Stimulated activated CD4-positive, alpha-beta T cell treated with anti-CD3 and anti-CD28 coated beads, Interleukin-2, amount 100 ng/mL, for 24 hours (primary cell): ENCODE measurements at regions not wholly inside any gene's neighbourhood (a gene's known extent, or its start where the extent isn't known, plus 50 kb on each side); places are given as distances from the start of the nearest gene placed in this dataset.

Experiments
- DNase-seq, 2 donors: peaks; one replicate each; pipeline ENCODE4 v3.0.0-alpha.2; 2020

DNA sequence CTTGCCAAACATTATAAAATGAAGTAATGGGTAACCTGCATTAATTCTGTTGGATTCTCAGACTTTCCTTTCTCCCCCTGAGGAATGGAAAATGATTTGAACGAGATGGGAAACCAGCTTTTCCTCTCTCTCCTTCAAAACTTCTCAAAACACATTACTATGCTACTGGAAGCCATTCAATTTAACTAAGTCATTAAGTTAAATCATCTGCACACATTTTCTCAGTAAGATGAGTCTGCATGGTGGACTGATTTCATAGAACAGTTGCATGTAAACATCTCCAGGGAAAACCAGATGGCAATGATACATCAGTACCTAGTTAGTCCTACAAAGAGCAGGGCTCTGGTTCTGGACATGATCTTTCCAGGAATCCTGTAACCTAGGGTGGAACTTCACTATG, 59.9 kb downstream of the BMP4 start:
- DNase-seq = no peak

DNA sequence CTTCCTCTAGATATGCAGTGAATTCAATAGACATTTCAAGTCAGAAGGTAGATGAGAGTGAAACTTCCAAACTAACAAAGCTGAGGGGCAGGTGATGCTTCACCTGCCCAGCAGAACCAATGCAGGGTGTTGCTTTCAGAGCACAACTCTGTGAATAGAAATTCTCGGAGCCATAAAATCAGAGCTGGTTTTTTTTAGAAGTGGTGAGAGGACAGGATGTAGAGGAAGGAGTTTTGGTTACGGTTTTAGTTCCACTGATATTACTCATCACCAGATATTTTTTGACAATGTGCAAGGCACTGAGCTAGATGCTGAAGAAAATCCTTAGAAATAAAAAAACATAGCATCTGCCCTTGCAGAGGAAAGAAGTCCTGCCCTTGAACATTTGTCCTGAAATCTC, 62.2 kb downstream of the BMP4 start:
- DNase-seq = no peak

DNA sequence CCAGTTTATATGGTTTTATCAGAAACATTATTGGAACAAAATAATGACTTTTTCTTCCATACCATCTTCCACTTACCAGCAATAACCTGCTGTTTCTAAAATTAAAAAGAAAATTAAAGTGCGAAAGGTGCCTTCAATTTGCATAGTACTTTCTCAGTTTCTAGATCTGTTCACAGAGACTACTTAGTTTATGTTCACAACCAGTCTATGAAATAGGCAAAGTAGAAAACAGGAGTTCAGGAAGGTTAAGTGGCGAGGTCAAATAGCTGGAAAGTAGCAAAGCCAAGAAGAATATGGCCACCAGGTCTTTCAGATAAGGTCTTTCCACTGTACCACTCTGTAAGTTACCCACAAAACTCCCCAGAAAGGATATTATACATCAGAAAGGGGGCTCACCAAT, 63.3 kb downstream of the BMP4 start:
- DNase-seq = no peak

DNA sequence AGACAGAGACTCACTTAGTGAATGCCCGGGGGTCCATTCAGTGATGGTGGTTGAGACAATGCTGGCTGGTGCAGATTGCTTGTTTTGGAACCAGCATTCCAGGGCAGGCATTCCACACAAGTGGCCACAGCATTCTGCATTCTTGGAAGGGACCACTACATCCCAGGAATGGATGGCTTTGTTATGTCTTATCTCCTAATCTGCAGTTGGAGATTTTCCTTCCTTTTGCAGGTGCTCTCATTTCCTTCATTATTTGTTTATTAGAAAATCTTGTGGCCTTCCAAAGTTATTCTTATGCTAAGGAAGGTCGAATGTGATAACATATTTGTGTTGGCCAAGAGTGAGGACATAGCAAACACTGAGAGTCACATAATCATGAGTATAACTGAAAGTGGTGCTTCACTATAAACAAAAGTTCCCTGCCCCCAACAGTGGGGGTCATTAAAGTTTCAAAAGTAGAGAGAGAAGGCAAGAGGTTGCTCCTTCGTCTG, 66.0 kb downstream of the BMP4 start:
- no peak for DNase-seq

GRCh38 chr14:53888535-53889386, 67.9 kb downstream of the BMP4 start:
- DNase-seq = no peak

DNA sequence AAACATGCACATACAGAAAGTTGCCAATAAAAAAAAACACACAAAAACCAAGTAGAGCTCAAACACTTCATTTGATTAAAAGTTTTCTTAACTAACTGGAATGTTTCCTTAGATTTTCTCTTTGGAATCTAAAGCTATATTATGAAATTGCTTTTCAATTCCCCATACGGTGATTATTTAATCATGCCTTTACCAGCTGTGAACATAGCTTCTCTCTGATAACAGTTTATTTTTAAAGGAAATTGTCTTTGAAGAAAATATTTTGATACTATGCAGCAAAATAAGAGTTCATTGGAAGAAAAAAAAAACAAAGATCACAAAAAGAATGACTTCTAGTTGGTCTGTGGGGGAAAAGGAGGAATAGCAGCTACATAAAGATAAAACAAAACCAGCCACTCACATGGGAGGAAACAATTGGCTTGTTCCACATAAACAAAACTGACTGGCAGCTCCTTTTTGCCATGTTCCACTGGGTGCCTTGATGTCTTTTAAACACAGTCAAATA, 71.4 kb downstream of the BMP4 start:
- DNase-seq = no peak

DNA sequence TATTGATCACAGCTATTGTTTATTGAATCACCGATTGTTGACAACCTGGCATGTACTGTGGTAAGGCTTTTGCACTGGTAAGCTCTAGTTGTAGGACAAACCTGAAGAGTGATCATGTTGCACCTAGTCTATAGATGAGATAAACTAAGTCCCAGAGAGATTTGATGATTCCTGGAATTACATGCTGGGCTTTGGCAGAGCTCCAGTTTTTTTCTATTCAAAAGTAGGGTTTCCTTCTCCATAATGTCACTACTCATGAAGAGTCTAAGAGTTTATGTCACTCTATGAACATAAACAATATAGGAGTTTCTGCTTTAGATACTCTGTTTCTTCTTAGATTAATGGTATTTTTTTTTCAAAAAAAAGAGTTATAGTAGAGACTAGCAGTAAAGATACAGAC, 72.0 kb downstream of the BMP4 start:
- no peak for DNase-seq

DNA sequence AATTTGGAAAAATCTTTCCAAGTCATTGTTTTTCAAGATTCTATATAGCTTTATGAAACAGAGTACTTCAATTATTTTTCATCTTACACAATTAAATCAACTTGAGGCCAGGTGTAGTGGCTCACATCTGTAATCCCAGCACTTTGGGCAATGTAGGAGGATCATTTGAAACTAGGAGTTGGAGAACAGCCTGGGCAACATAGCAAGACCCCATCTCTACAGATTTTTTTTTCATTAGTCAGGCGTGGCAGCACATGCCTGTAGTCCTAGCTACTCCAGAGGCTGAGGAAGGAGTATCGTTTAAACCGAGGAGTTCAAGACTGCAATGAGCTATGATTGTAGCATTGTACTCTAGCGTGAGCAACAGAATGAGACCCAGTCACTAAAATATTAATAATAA, 72.9 kb downstream of the BMP4 start:
- no peak for DNase-seq

DNA sequence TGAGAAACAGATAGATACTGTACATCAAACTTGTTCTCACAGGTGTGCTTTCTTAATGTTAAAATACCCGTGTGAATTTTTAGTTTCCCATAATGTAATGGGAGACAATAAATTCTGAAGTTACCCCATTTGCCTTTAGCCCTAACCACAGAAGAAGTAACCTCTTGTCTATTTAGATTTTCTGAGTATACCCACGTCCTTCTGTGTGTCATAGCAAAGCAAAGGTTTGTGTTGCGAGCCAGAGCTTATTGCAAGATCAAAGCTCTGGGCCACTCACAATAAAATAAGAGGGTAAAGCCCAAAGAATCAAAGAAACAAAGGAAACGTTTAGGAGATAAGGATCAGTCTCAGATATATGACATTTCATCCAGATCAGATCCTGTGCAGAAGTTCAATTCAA, 73.9 kb downstream of the BMP4 start:
- DNase-seq = no peak

GRCh38 chr14:53881921-53882320, 74.7 kb downstream of the BMP4 start:
- no peak for DNase-seq

GRCh38 chr14:53881161-53881871, 75.3 kb downstream of the BMP4 start:
- DNase-seq = no peak

GRCh38 chr14:53880761-53881160, 75.9 kb downstream of the BMP4 start:
- DNase-seq = no peak

DNA sequence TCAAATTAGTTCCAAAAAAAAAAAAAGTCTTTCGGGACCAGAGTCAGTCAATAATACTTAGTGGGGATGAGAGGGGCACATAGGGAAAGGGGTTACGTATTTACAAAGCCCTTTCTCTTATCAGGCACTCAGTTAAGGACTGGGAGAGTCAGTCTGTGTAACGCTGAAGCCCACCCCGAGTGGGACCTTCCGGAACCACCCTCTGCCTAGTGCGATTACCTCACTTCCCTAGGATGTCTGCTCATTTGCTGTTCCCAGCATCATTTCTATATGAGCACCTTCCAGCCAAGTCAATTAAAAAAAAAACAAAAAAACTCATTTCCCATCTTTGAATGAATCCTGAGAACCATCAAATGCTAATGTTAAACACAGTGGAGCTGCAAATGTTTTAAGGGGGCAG, 76.9 kb downstream of the BMP4 start:
- DNase-seq = no peak

GRCh38 chr14:53879022-53879686, 77.5 kb downstream of the BMP4 start:
- no peak for DNase-seq

- DNase-seq = no peak
Observed at GRCh38 chr14:53875324-53875897, 81.2 kb downstream of the BMP4 start.

DNA sequence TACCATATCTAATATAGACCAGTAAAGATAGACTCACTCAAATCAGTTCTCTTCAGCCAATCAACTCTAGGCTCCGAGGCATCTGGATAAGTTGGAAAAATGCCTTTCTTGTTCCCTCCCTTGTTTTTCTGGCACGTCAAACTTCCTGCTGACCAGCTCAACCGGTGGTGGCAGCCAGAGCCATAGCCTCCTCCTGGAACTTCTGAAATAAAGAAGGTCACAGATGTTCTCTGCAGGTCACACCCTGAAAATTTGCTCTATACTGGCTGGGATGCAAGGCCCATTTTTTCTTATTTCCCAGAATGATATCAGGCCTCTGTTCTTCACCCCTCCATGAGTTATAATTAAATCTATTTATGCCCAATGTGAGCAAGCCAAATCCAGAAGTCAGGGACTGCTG, 81.9 kb downstream of the BMP4 start:
- DNase-seq = no peak

DNA sequence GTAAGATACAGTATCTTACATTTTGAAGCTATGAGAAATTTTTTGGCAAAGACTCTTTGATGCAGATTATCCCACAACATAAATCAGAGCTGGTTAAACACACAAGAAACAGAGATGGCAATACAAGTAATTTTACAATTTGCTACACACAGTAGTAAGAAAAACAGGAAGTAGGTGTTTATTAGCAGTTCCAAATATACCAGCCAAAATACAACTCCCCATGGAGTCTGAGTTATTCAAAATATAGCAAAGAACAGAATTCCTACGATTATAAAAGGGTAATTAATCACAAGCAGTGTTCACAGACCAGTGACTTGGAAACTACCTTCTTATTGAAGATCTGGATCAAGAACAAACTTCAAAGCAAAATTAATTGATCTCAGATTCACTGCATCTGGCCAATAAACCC, 83.9 kb downstream of the BMP4 start:
- no peak for DNase-seq

DNA sequence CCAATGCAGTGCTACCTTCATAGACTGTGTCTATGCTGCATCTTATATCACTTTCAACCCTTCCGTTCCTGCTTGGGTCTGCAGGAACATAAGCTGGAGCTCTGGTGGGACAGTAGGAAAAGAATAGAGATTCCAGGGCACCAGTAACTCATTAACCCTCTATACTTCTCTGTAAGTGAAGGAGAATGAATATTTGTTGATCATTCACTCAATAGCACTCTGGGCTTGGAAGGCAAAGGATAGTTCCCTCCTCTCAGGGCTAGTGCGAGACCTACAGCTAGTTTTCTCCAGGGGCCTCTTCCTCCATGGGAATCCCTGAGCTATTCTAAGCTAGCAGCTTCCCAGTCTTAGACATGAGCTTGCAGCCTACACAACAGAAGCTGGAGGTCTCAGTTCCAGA, 84.7 kb downstream of the BMP4 start:
- DNase-seq = no peak

- no peak for DNase-seq
Observed at GRCh38 chr14:53871011-53871410, 85.6 kb downstream of the BMP4 start.

DNA sequence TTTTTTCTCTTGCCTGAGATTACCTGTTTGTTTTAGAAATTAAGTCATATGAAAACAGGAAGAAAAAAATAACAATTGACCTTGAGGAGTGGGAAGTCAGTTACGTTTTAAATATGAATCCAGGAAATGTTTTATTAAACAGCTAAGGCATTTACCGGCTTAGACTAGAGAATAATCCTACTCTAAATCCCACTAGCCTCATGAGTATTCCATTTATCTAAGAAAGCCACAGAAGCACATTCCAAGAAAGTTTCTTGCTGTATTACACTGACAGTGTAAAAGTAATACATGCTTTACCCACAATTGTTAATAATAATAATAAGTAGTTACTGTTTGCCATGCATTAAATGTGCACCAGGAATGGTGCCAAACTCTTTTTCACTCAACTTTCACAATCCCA, 90.9 kb downstream of the BMP4 start:
- no peak for DNase-seq

DNA sequence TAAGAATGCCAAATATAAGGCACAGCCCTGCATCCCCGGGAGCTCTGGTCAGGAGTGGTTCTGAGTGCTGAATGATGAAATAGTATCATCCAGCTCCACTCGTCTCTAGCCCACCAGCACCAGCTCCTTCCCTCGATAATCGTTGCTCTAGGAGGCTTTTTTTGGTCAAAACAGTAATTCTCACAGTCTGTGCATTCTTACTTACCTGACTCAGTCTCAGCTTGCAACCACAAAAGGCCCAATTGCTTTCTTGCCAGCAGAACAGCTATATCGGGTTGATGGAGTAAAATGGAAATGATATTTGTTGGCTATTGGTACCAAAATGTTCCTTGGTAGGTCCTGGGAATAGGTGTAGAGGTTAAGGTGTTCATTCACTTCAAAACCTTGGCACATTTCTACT, 94.8 kb downstream of the BMP4 start:
- no peak for DNase-seq

- DNase-seq = no peak
Observed at GRCh38 chr14:53858345-53858684, 98.3 kb downstream of the BMP4 start.

- DNase-seq = no peak
Observed at GRCh38 chr14:53857625-53858344, 98.8 kb downstream of the BMP4 start.
